ENCODE measurements at regions not wholly inside any gene's neighbourhood (a gene's known extent, or its start where the extent isn't known, plus 50 kb on each side); places are given as distances from the start of the nearest gene placed in this dataset.

- Histone ChIP-seq H2AFZ (ENCODE audit: low read depth, low read length) (no peak overlapping the region), H3K9me2 (ENCODE audit: insufficient read depth, low read length) (no peaks in the 10 kb centered on the region), H3K27ac (ENCODE audit: low read length) (no peak overlapping the region), H3F3A (ENCODE audit: insufficient read depth, low read length, poor library complexity, severe bottlenecking) (no peaks in the 10 kb centered on the region), H3K4me2 (ENCODE audit: low read length) (no peak overlapping the region), H3K27me3 (ENCODE audit: insufficient read depth, low read depth, low read length) (no peaks in the 10 kb centered on the region), H3K36me3 (ENCODE audit: insufficient read depth, low read length) (no peaks in the 10 kb centered on the region), H3K4me3 (ENCODE audit: low read length) (no peak overlapping the region), H3K9me3 (ENCODE audit: low read length) (no peaks in the 10 kb centered on the region), H3K9ac (ENCODE audit: low read length) (no peak overlapping the region), H4K20me1 (ENCODE audit: insufficient read depth) (no peaks in the 10 kb centered on the region), H3K79me2 (replicated peaks; ENCODE audit: insufficient read depth, low read length) (no peaks in the 10 kb centered on the region)
- TF ChIP-seq POLR2AphosphoS5 (IDR thresholded peaks at IDR 0.05) (no peak), MXI1 (conservative IDR thresholded peaks at IDR 0.05; ENCODE audit: poor library complexity, severe bottlenecking) (no peak), EZH2 (IDR thresholded peaks at IDR 0.05; ENCODE audit: borderline replicate concordance, insufficient read depth, low read length, poor library complexity, severe bottlenecking) (no peak), SMC3 (conservative IDR thresholded peaks at IDR 0.05; ENCODE audit: poor library complexity) (no peak), EP300 (conservative IDR thresholded peaks at IDR 0.05; ENCODE audit: poor library complexity, severe bottlenecking) (no peak), TAF1 (IDR thresholded peaks at IDR 0.05; ENCODE audit: low read depth) (no peak), RAD21 (conservative IDR thresholded peaks at IDR 0.05) (no peak), REST (IDR thresholded peaks at IDR 0.05; ENCODE audit: borderline replicate concordance) (no peak), CTCF (IDR thresholded peaks at IDR 0.05; ENCODE audit: poor library complexity, severe bottlenecking) (no peak)
These were observed 369.6 kb upstream of the ATP10A start for GRCh38 chr15:26232691-26233090.

- Histone ChIP-seq H3K4me3 (ENCODE audit: low read length) (no peak overlapping the region), H4K20me1 (ENCODE audit: insufficient read depth) (no peaks in the 10 kb centered on the region), H3K27me3 (ENCODE audit: insufficient read depth, low read depth, low read length) (no peaks in the 10 kb centered on the region), H3K27ac (ENCODE audit: low read length) (no peak overlapping the region), H3K9me3 (ENCODE audit: low read length) (no peaks in the 10 kb centered on the region), H3K9me2 (ENCODE audit: insufficient read depth, low read length) (no peaks in the 10 kb centered on the region), H3K36me3 (ENCODE audit: insufficient read depth, low read length) (no peaks in the 10 kb centered on the region), H3K4me2 (ENCODE audit: low read length) (no peak overlapping the region), H2AFZ (ENCODE audit: low read depth, low read length) (no peak overlapping the region), H3K9ac (ENCODE audit: low read length) (no peak overlapping the region), H3K79me2 (replicated peaks; ENCODE audit: insufficient read depth, low read length) (no peaks in the 10 kb centered on the region), H3F3A (ENCODE audit: insufficient read depth, low read length, poor library complexity, severe bottlenecking) (no peaks in the 10 kb centered on the region)
- TF ChIP-seq CTCF (IDR thresholded peaks at IDR 0.05; ENCODE audit: poor library complexity, severe bottlenecking) (no peak), RAD21 (conservative IDR thresholded peaks at IDR 0.05) (no peak), REST (IDR thresholded peaks at IDR 0.05; ENCODE audit: borderline replicate concordance) (no peak), MXI1 (conservative IDR thresholded peaks at IDR 0.05; ENCODE audit: poor library complexity, severe bottlenecking) (no peak), EP300 (conservative IDR thresholded peaks at IDR 0.05; ENCODE audit: poor library complexity, severe bottlenecking) (no peak), SMC3 (conservative IDR thresholded peaks at IDR 0.05; ENCODE audit: poor library complexity) (no peak), TAF1 (IDR thresholded peaks at IDR 0.05; ENCODE audit: low read depth) (no peak), POLR2AphosphoS5 (IDR thresholded peaks at IDR 0.05) (no peak), EZH2 (IDR thresholded peaks at IDR 0.05; ENCODE audit: borderline replicate concordance, insufficient read depth, low read length, poor library complexity, severe bottlenecking) (no peak)
These were observed 368.0 kb upstream of the ATP10A start for GRCh38 chr15:26231096-26231495.

All from neural cell (in vitro differentiated cells).